ENCODE measurements at regions not wholly inside any gene's neighbourhood (a gene's known extent, or its start where the extent isn't known, plus 50 kb on each side); places are given as distances from the start of the nearest gene placed in this dataset.

- H3K9me3 ChIP-seq: peaks cover 0 to 12% (median 0%) of the 10 kb centered on the region in 11 donors
- no peak overlapping the region for H3K4me3 ChIP-seq
- intact Hi-C loops (cut with DNase I): no loop called here
- H3K27ac ChIP-seq: no peak overlapping the region
- no peaks in the 10 kb centered on the region for H3K27me3 ChIP-seq
- DNase-seq (no peak), ATAC-seq (no peak)
- no peak for TF ChIP-seq CTCF (IDR thresholded peaks at IDR 0.05)
- 80 to 85% methylated on average over 12 of the region's 12 CpGs for WGBS, 2 donors
- H3K4me1 ChIP-seq: no peaks in the 10 kb centered on the region
- no peaks in the 10 kb centered on the region for H3K36me3 ChIP-seq
These were observed 762.3 kb downstream of the BCL11A start for GRCh38 chr2:59791004-59791618.

GRCh38 chr2:59790186-59791003, 763.1 kb downstream of the BCL11A start:
- intact Hi-C loops (cut with DNase I): no loop called here
- DNase-seq (no peak), ATAC-seq (no peak)
- Histone ChIP-seq H3K27me3 (no peaks in the 10 kb centered on the region), H3K4me3 (no peak overlapping the region), H3K4me1 (no peaks in the 10 kb centered on the region), H3K36me3 (no peaks in the 10 kb centered on the region), H3K27ac (no peak overlapping the region), H3K9me3 (peaks cover 0 to 12% (median 0%) of the 10 kb centered on the region in 11 donors)
- TF ChIP-seq CTCF (IDR thresholded peaks at IDR 0.05): no peak
- WGBS, 2 donors: 72 to 79% methylated on average over 11 of the region's 11 CpGs

GRCh38 chr2:59789523-59789922, 763.9 kb downstream of the BCL11A start:
- intact Hi-C loops (cut with DNase I): no loop called here
- H3K36me3 ChIP-seq: no peaks in the 10 kb centered on the region
- H3K4me1 ChIP-seq: no peaks in the 10 kb centered on the region
- no peaks in the 10 kb centered on the region for H3K27me3 ChIP-seq
- DNase-seq (no peak), ATAC-seq (no peak)
- H3K27ac ChIP-seq: no peak overlapping the region
- WGBS, 2 donors: 64 to 71% methylated on average over 2 of the region's 2 CpGs
- no peak overlapping the region for H3K4me3 ChIP-seq
- peaks cover 0 to 10% (median 0%) of the 10 kb centered on the region in 11 donors for H3K9me3 ChIP-seq
- no peak for TF ChIP-seq CTCF (IDR thresholded peaks at IDR 0.05)

- Histone ChIP-seq H3K27ac (no peak overlapping the region), H3K4me1 (no peaks in the 10 kb centered on the region), H3K4me3 (no peak overlapping the region), H3K9me3 (no peaks in the 10 kb centered on the region), H3K36me3 (no peaks in the 10 kb centered on the region), H3K27me3 (no peaks in the 10 kb centered on the region)
- 83 to 86% methylated on average over 3 of the region's 3 CpGs for WGBS, 2 donors
- DNase-seq (no peak), ATAC-seq (no peak)
- TF ChIP-seq CTCF (IDR thresholded peaks at IDR 0.05): no peak
- intact Hi-C loops (cut with DNase I): no loop called here
These were observed 766.4 kb downstream of the BCL11A start for GRCh38 chr2:59787095-59787494.

Data from heart right ventricle (tissue), 16 donors.